Liver (tissue), 3 donors: ENCODE measurements at regions not wholly inside any gene's neighbourhood (a gene's known extent, or its start where the extent isn't known, plus 50 kb on each side); places are given as distances from the start of the nearest gene placed in this dataset.

Experiments used
- GABPA ChIP-seq, 2 donors: IDR thresholded peaks in 1 of 2; conservative IDR thresholded peaks in 1 of 2; 2 replicates each; pipeline ENCODE4 v1.6.1; 2016; ENCODE audit warnings: antibody characterized with exemption in 2 of 2, mild to moderate bottlenecking in 1 of 2, moderate library complexity in 1 of 2
- JUND ChIP-seq, 2 donors: IDR thresholded peaks; 2 replicates each; pipeline ENCODE4 v1.6.1; 2016; ENCODE audit warnings: antibody characterized with exemption in 2 of 2
- RAD21 ChIP-seq, 2 donors: IDR thresholded peaks; 2 replicates each; pipeline ENCODE4 v1.6.1; 2016; ENCODE audit warnings: antibody characterized with exemption in 2 of 2, mild to moderate bottlenecking in 2 of 2
- RXRA ChIP-seq, 2 donors: IDR thresholded peaks; 2 replicates each; pipeline ENCODE4 v1.6.1; 2017 to 2018; ENCODE audit warnings: antibody characterized with exemption in 2 of 2, mild to moderate bottlenecking in 1 of 2
- SP1 ChIP-seq: IDR thresholded peaks from 2 replicates; pipeline ENCODE4 v1.6.1; 2018; ENCODE audit warnings: antibody characterized with exemption, mild to moderate bottlenecking
- TAF1 ChIP-seq: conservative IDR thresholded peaks from 2 replicates; pipeline ENCODE4 v1.6.1; 2016; ENCODE audit warnings: antibody characterized with exemption, mild to moderate bottlenecking
- TF ChIP-seq, protein P1 (sequence below): fragments of 150-350 bp; IDR thresholded peaks from 2 replicates; pipeline ENCODE4 v1.5.1; 2017; ENCODE audit warnings: improper control_type of control experiment, low read depth, low read length; ENCODE audit not compliant: missing input control
- TF ChIP-seq, protein P2 (sequence below): IDR thresholded peaks from 2 replicates; pipeline ENCODE4 v1.6.1; 2016; ENCODE audit warnings: antibody characterized with exemption
- TF ChIP-seq, protein P3 (sequence below): IDR thresholded peaks from 2 replicates; pipeline ENCODE4 v1.6.1; 2016; ENCODE audit warnings: antibody characterized with exemption
- donor health status: healthy.
- donor health status: healthy.

DNA sequence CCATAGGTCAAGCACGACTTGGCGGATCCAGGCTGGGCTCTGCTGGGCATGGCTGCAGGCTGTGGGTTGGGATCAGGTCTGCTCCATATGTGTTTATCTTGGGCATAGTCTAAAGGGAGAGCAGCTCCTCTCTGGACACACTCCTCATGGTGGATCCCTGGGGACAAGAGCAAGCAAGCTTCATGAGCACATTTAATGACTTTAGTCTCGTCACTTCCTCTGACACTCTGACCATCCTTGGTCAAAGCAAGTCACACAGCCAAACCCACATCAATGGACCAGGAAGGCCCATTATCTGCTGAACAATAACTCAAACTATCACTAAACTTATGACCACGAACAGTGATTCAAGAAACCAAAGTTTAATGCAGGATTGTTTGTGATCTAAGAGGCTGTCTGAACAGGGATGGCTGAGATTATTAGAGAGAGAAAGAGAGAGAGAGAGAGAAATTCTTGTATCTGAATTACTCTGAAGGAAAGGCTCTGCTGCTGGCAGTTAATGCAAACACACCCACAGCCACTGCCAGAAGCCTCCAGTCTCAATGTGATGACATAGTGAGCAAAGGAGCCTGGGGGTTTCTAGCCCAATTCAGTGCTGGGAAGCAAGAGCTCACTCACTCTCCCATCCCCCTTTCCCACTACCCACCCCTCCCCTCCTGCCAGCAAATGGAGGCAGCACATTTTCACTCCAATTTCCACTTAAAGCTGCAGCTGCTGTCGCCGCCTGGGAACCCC lies 490.2 kb upstream of the SULF2 start:
- TF ChIP-seq JUND (IDR thresholded peaks at IDR 0.05) (no peak), RAD21 (IDR thresholded peaks at IDR 0.05) (no peak), TAF1 (no peak), SP1 (no peak), RXRA (IDR thresholded peaks at IDR 0.05) (no peak), GABPA (IDR thresholded peaks at IDR 0.05 in 1 of 2, conservative IDR thresholded peaks at IDR 0.05 in 1 of 2) (no peak)
- TF ChIP-seq, protein P1, sequence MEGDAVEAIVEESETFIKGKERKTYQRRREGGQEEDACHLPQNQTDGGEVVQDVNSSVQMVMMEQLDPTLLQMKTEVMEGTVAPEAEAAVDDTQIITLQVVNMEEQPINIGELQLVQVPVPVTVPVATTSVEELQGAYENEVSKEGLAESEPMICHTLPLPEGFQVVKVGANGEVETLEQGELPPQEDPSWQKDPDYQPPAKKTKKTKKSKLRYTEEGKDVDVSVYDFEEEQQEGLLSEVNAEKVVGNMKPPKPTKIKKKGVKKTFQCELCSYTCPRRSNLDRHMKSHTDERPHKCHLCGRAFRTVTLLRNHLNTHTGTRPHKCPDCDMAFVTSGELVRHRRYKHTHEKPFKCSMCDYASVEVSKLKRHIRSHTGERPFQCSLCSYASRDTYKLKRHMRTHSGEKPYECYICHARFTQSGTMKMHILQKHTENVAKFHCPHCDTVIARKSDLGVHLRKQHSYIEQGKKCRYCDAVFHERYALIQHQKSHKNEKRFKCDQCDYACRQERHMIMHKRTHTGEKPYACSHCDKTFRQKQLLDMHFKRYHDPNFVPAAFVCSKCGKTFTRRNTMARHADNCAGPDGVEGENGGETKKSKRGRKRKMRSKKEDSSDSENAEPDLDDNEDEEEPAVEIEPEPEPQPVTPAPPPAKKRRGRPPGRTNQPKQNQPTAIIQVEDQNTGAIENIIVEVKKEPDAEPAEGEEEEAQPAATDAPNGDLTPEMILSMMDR: no peak
- TF ChIP-seq, protein P2, sequence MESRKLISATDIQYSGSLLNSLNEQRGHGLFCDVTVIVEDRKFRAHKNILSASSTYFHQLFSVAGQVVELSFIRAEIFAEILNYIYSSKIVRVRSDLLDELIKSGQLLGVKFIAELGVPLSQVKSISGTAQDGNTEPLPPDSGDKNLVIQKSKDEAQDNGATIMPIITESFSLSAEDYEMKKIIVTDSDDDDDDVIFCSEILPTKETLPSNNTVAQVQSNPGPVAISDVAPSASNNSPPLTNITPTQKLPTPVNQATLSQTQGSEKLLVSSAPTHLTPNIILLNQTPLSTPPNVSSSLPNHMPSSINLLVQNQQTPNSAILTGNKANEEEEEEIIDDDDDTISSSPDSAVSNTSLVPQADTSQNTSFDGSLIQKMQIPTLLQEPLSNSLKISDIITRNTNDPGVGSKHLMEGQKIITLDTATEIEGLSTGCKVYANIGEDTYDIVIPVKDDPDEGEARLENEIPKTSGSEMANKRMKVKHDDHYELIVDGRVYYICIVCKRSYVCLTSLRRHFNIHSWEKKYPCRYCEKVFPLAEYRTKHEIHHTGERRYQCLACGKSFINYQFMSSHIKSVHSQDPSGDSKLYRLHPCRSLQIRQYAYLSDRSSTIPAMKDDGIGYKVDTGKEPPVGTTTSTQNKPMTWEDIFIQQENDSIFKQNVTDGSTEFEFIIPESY: no peak
- TF ChIP-seq, protein P3, sequence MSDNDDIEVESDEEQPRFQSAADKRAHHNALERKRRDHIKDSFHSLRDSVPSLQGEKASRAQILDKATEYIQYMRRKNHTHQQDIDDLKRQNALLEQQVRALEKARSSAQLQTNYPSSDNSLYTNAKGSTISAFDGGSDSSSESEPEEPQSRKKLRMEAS: no peak
